GM23338 (cell line): ENCODE measurements at regions not wholly inside any gene's neighbourhood (a gene's known extent, or its start where the extent isn't known, plus 50 kb on each side); places are given as distances from the start of the nearest gene placed in this dataset.

Experiments used
- ATAC-seq: fragments of 200-7000 bp; cut with Tn5 transposase; 3 replicates; pipeline ENCODE4 v1.9.1; 2020
- DNase-seq: peaks from one replicate; pipeline ENCODE4 v3.0.0-alpha.2; 2015; ENCODE audit warnings: low spot score
- H2AFZ ChIP-seq: fragments of 200-600 bp; sonication (generic); 2 replicates; pipeline ENCODE4 v1.8.0; 2016; ENCODE audit warnings: antibody characterized with exemption, mild to moderate bottlenecking, moderate library complexity
- H3F3A ChIP-seq: fragments of 200-600 bp; sonication (generic); replicated peaks from 2 replicates; pipeline ENCODE4 v1.8.0; 2017; ENCODE audit warnings: antibody characterized with exemption, mixed run types, low read depth
- H3K27ac ChIP-seq: fragments of 200-600 bp; sonication (generic); 2 replicates; pipeline ENCODE4 v1.6.1; 2016; ENCODE audit warnings: low read depth
- H3K27me3 ChIP-seq: fragments of 200-600 bp; sonication (generic); 2 replicates; pipeline ENCODE4 v1.8.0; 2016; ENCODE audit warnings: mild to moderate bottlenecking, mixed run types, moderate library complexity; ENCODE audit not compliant: insufficient read depth
- H3K36me3 ChIP-seq: fragments of 200-600 bp; sonication (generic); 2 replicates; pipeline ENCODE4 v1.8.0; 2016; ENCODE audit warnings: mild to moderate bottlenecking; ENCODE audit not compliant: insufficient read depth
- H3K4me1 ChIP-seq: fragments of 200-600 bp; sonication (generic); 2 replicates; pipeline ENCODE4 v1.8.0; 2016; ENCODE audit warnings: mild to moderate bottlenecking, moderate library complexity; ENCODE audit not compliant: insufficient read depth
- H3K4me2 ChIP-seq: fragments of 200-600 bp; sonication (generic); 2 replicates; pipeline ENCODE4 v1.7.1; 2017; ENCODE audit warnings: mixed run types
- H3K4me3 ChIP-seq: fragments of 200-600 bp; sonication (generic); 2 replicates; pipeline ENCODE4 v1.6.1; 2016; ENCODE audit warnings: mixed run types
- H3K79me2 ChIP-seq: fragments of 200-600 bp; sonication (generic); replicated peaks from 2 replicates; pipeline ENCODE4 v1.8.0; 2017; ENCODE audit warnings: mild to moderate bottlenecking; ENCODE audit not compliant: insufficient read depth
- H3K9me2 ChIP-seq: fragments of 200-600 bp; sonication (generic); 2 replicates; pipeline ENCODE4 v1.8.0; 2017; ENCODE audit not compliant: insufficient read depth
- H4K20me1 ChIP-seq: fragments of 200-600 bp; sonication (generic); replicated peaks from 2 replicates; pipeline ENCODE4 v1.8.0; 2017; ENCODE audit warnings: mild to moderate bottlenecking; ENCODE audit not compliant: insufficient read depth
- H3K27ac Mint-ChIP-seq: 2 replicates; pipeline ENCODE4 v1.8.0; 2020; ENCODE audit warnings: inconsistent platforms, mild to moderate bottlenecking, moderate library complexity, mixed read lengths
- H3K27me3 Mint-ChIP-seq: 3 replicates; pipeline ENCODE4 v1.8.0; 2022; ENCODE audit warnings: low read depth, mild to moderate bottlenecking, moderate library complexity, mixed read lengths, inconsistent platforms; ENCODE audit not compliant: insufficient read depth, poor library complexity
- H3K36me3 Mint-ChIP-seq: 3 replicates; pipeline ENCODE4 v1.8.0; 2021; ENCODE audit warnings: low read depth, mild to moderate bottlenecking, inconsistent platforms, moderate library complexity, mixed read lengths
- H3K4me1 Mint-ChIP-seq: 3 replicates; pipeline ENCODE4 v1.8.0; 2020; ENCODE audit warnings: mild to moderate bottlenecking, inconsistent platforms, mixed read lengths
- H3K4me3 Mint-ChIP-seq: 3 replicates; pipeline ENCODE4 v1.8.0; 2021; ENCODE audit warnings: moderate library complexity, mild to moderate bottlenecking, inconsistent platforms, mixed read lengths
- H3K9me3 Mint-ChIP-seq: 3 replicates; pipeline ENCODE4 v1.8.0; 2020; ENCODE audit warnings: moderate library complexity, mild to moderate bottlenecking, inconsistent platforms, mixed read lengths
- CREB1 ChIP-seq: fragments of 250-450 bp; sonication (Bioruptor Pico); IDR thresholded peaks from 2 replicates; pipeline ENCODE4 v1.5.0; 2020; ENCODE audit warnings: low read depth, mild to moderate bottlenecking, moderate library complexity
- CTCF ChIP-seq, 2 experiments: fragments of 200-600 bp in 1 of 2; sonication (generic) in 1 of 2; conservative IDR thresholded peaks; 2 replicates each; pipeline versions ENCODE4 v1.5.1 to v1.6.1; 2016 to 2017; ENCODE audit warnings: antibody characterized with exemption in 2 of 2, low read depth in 2 of 2, mild to moderate bottlenecking in 2 of 2, moderate library complexity in 1 of 2
- ETS1 ChIP-seq: IDR thresholded peaks from 2 replicates; pipeline ENCODE4 v1.6.1; 2016; ENCODE audit warnings: antibody characterized with exemption
- EZH2 ChIP-seq: fragments of 200-600 bp; sonication (generic); IDR thresholded peaks from one replicate; pipeline ENCODE4 v1.8.0; 2017; ENCODE audit warnings: antibody characterized with exemption, mild to moderate bottlenecking, low read depth; ENCODE audit not compliant: unreplicated experiment
- EZH2phosphoT487 ChIP-seq: fragments of 200-600 bp; sonication (generic); IDR thresholded peaks from one replicate; pipeline ENCODE4 v1.8.1; 2018; ENCODE audit warnings: antibody characterized with exemption; ENCODE audit not compliant: unreplicated experiment
- JUNB ChIP-seq: IDR thresholded peaks from one replicate; pipeline ENCODE4 v1.6.1; 2016; ENCODE audit warnings: antibody characterized with exemption; ENCODE audit not compliant: unreplicated experiment
- NANOG ChIP-seq: IDR thresholded peaks from 2 replicates; pipeline ENCODE4 v1.6.1; 2016; ENCODE audit warnings: antibody characterized with exemption, borderline replicate concordance
- POLR2AphosphoS5 ChIP-seq: IDR thresholded peaks from 2 replicates; pipeline ENCODE4 v1.6.1; 2016; ENCODE audit warnings: antibody characterized with exemption, low read depth
- STAT1 ChIP-seq: IDR thresholded peaks from one replicate; pipeline ENCODE4 v1.6.1; 2016; ENCODE audit warnings: antibody characterized with exemption; ENCODE audit not compliant: unreplicated experiment
- ZNF114 ChIP-seq: fragments of 250-450 bp; sonication (Bioruptor Pico); IDR thresholded peaks from 2 replicates; pipeline ENCODE4 v1.5.0; 2020; ENCODE audit warnings: mild to moderate bottlenecking, moderate library complexity
- ZNF331 ChIP-seq: fragments of 250-450 bp; sonication (Bioruptor Pico); IDR thresholded peaks from 2 replicates; pipeline ENCODE4 v1.5.0; 2020; ENCODE audit warnings: low read depth, mild to moderate bottlenecking, moderate library complexity
- ZNF462 ChIP-seq: fragments of 250-450 bp; sonication (Bioruptor Pico); IDR thresholded peaks from 2 replicates; pipeline ENCODE4 v1.5.0; 2020; ENCODE audit warnings: mild to moderate bottlenecking, moderate library complexity

- Histone ChIP-seq H2AFZ (no peak overlapping the region), H4K20me1 (no peaks in the 10 kb centered on the region), H3K79me2 (no peaks in the 10 kb centered on the region), H3K4me2 (no peak overlapping the region), H3K9me2 (no peaks in the 10 kb centered on the region), H3F3A (no peaks in the 10 kb centered on the region), H3K36me3 (no peaks in the 10 kb centered on the region), H3K4me3 (no peak overlapping the region), H3K27ac (no peak overlapping the region), H3K27me3 (no peaks in the 10 kb centered on the region), H3K4me1 (no peaks in the 10 kb centered on the region)
- Mint-ChIP-seq H3K27me3 (no peaks in the 10 kb centered on the region), H3K9me3 (peaks cover 21% of the 10 kb centered on the region), H3K4me3 (no peak overlapping the region), H3K4me1 (peaks cover 5% of the 10 kb centered on the region; the same call in 2 of the 3 replicates), H3K36me3 (peaks cover 13% of the 10 kb centered on the region), H3K27ac (no peak overlapping the region)
- DNase-seq (no peak), ATAC-seq (no peak)
- TF ChIP-seq POLR2AphosphoS5 (no peak), ETS1 (no peak), EZH2 (no peak), STAT1 (no peak), JUNB (no peak), EZH2phosphoT487 (no peak), CTCF (conservative IDR thresholded peaks at IDR 0.05; ENCODE audit: low read depth in 2 of 2) (no peak), ZNF331 (CRISPR knock-in tag) (no peak), ZNF114 (CRISPR knock-in tag) (no peak), ZNF462 (CRISPR knock-in tag) (no peak), NANOG (no peak), CREB1 (CRISPR knock-in tag) (no peak)
Observed at GRCh38 chr18:56030060-56030459, 442.1 kb upstream of the TCF4 start.
